Ovary (tissue), 7 donors: ENCODE measurements at regions not wholly inside any gene's neighbourhood (a gene's known extent, or its start where the extent isn't known, plus 50 kb on each side); places are given as distances from the start of the nearest gene placed in this dataset.

Experiments
- DNase-seq, 5 donors: peaks; one replicate each; pipeline ENCODE4 v3.0.0-alpha.2; 2019 to 2020
- H3K27ac ChIP-seq, 2 donors: fragments of 200-600 bp; one replicate each; pipeline versions ENCODE4 v1.5.1 to v1.8.0; 2019 to 2022
- H3K27me3 ChIP-seq: fragments of 200-600 bp; one replicate; pipeline ENCODE4 v1.8.0; 2022
- H3K36me3 ChIP-seq: fragments of 200-600 bp; sonication (generic); one replicate; pipeline ENCODE4 v1.5.1; 2019
- H3K4me1 ChIP-seq: one replicate; pipeline ENCODE4 v1.8.1; 2013; ENCODE audit warnings: mild to moderate bottlenecking, moderate library complexity; ENCODE audit not compliant: insufficient read depth
- H3K4me3 ChIP-seq: fragments of 200-600 bp; sonication (generic); one replicate; pipeline ENCODE4 v1.5.1; 2017
- H3K9me3 ChIP-seq, 2 donors: fragments of 200-600 bp in 1 of 2; sonication (generic) in 1 of 2; one replicate each; pipeline versions ENCODE4 v1.5.1 to v1.8.1; 2013 to 2019; ENCODE audit warnings: mild to moderate bottlenecking in 1 of 2, moderate library complexity in 1 of 2
- EP300 ChIP-seq: sonication (generic); formaldehyde crosslinking; IDR thresholded peaks from one replicate; pipeline ENCODE4 v1.6.1; 2017; ENCODE audit warnings: antibody characterized with exemption
- POLR2A ChIP-seq: fragments of 450-650 bp; IDR thresholded peaks from one replicate; pipeline ENCODE4 v1.6.1; 2017; ENCODE audit warnings: antibody characterized with exemption, mild to moderate bottlenecking, moderate library complexity
- WGBS, 3 donors: extraction: QIAGEN DNeasy Blood & Tissue Kit in 1 of 3; methylation state at CpG; one replicate each; pipeline versions ENCODE4 v1.1.5 to v1.1.7; 2013 to 2017; 5-methylcytosine and 5-hydroxymethylcytosine counted together
- intact Hi-C, 4 donors: fragments of 100-400 bp; cut with DNase I; formaldehyde crosslinking; loops; one replicate each; pipeline versions ENCODE4 v1.11.0 to v1.15.1; 2022 to 2023
- TF ChIP-seq, protein P1 (sequence below), 3 donors: fragments of 450-650 bp in 2 of 3; fragments of 200-600 bp in 1 of 3; IDR thresholded peaks; one replicate each; pipeline versions ENCODE4 v1.5.1 to v1.8.0; 2016 to 2022; ENCODE audit warnings: antibody characterized with exemption in 3 of 3, mild to moderate bottlenecking in 1 of 3
- donor health status: DM: no; HTN: no; CAD: no; lungs with moderate emphysema.
- donor health status: DM: no; HTN: no; CAD: no.
- donor health status: Bipolar disorder and iron deficiency.
- donor health status: DM: no; HTN: no; CAD: no.
- donor health status: DM: yes; HTN: yes; CAD: no.

DNA sequence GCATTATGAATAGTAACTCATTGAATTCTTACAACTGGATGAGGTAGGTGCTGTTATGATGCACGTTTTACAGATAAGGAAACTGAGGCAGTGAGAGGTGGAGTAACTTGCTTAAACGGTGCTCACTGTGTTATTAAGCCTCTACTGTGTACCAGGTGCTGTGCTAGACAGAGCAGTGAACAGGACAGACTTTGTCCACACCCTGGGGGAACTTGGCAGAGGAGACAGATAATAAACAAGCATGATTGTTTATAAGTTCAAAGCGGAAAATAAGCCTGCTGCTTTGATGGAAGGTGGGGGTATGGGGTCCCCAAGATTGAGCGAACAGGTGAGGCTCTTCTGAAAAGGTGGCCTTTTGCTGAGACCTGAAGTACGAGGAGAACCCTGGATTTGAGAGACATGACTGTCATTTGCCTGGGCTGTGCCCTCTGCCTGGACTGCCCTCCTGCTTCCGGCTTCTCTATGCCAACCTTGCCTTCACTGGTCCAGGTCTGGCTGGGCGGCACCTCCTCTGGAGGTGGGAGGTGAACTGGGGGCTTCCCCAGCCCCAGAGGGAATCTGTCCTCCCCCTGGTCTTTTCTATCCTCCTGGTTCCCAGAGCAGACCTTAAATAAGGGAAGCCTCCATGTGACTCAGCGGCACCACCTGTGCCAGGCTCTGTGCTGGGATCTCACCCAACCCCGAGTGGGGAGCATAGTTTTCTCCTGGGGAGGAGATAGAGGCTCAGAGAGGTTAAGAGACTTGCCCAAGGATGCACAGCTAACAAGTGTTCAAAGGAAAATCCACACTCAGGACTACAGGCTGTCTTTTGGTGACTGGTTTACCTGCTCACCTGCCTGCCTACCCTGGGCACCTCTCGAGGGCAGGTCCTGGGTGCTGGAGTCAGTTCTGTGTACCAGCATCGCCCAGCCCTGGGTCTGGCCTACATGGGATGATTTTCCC, 59.1 kb downstream of the CEBPB start:
- DNase-seq = no peak
- no peaks in the 10 kb centered on the region for H3K36me3 ChIP-seq
- TF ChIP-seq EP300 = no peak
- TF ChIP-seq POLR2A = no peak
- TF ChIP-seq, protein P1, sequence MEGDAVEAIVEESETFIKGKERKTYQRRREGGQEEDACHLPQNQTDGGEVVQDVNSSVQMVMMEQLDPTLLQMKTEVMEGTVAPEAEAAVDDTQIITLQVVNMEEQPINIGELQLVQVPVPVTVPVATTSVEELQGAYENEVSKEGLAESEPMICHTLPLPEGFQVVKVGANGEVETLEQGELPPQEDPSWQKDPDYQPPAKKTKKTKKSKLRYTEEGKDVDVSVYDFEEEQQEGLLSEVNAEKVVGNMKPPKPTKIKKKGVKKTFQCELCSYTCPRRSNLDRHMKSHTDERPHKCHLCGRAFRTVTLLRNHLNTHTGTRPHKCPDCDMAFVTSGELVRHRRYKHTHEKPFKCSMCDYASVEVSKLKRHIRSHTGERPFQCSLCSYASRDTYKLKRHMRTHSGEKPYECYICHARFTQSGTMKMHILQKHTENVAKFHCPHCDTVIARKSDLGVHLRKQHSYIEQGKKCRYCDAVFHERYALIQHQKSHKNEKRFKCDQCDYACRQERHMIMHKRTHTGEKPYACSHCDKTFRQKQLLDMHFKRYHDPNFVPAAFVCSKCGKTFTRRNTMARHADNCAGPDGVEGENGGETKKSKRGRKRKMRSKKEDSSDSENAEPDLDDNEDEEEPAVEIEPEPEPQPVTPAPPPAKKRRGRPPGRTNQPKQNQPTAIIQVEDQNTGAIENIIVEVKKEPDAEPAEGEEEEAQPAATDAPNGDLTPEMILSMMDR (IDR thresholded peaks at IDR 0.05) = no peak
- H3K4me3 ChIP-seq = no peak overlapping the region
- H3K9me3 ChIP-seq = no peaks in the 10 kb centered on the region
- no peak overlapping the region for H3K27ac ChIP-seq
- intact Hi-C loops = no loop called here
- no peaks in the 10 kb centered on the region for H3K27me3 ChIP-seq
- 73 to 79% (median 76%) methylated on average over 11 of the region's 11 CpGs for WGBS, 3 donors
- no peaks in the 10 kb centered on the region for H3K4me1 ChIP-seq

DNA sequence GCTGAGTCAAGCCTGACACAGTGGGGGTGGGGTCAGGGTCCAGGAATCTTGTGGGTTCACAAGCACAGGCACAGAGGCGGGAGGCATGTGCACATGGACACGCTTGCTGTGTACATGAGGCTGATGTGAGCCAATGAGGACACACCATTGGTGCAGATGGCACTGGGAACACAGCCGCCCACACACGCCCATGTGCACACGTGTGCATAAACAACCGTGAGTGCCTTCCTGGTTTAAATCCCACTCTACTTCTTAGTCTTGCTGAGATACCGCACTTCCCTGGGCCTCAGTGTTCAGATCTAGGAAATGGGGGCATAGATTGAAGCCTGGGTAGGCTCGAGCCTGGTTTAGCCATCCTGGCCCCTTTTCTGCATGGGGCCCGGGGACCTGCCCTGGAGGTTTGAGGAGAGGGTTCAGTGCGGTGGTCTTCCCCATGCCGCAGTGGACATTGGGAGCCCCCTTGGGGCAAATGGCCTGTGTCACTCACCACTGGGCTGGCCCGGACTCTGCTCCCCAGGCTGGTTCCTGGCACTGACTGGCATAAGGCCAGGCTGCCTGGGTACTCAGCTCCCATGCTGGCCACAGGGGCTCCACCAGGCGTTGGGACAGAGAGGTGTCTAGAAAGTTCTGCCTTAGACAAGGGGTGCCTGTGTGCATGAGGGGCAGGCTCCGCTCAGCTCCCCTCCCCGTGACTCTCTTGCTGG, 60.2 kb downstream of the CEBPB start:
- intact Hi-C loops = no loop called here
- no peaks in the 10 kb centered on the region for H3K9me3 ChIP-seq
- no peak for DNase-seq
- TF ChIP-seq POLR2A (no peak), EP300 (no peak)
- TF ChIP-seq, protein P1 (IDR thresholded peaks at IDR 0.05) = no peak
- no peak overlapping the region for H3K27ac ChIP-seq
- 88 to 93% (median 90%) methylated on average over 11 to 15 of the region's 15 CpGs for WGBS, 3 donors
- H3K4me3 ChIP-seq = no peak overlapping the region
- H3K4me1 ChIP-seq = no peaks in the 10 kb centered on the region
- no peaks in the 10 kb centered on the region for H3K36me3 ChIP-seq
- H3K27me3 ChIP-seq = no peaks in the 10 kb centered on the region

DNA sequence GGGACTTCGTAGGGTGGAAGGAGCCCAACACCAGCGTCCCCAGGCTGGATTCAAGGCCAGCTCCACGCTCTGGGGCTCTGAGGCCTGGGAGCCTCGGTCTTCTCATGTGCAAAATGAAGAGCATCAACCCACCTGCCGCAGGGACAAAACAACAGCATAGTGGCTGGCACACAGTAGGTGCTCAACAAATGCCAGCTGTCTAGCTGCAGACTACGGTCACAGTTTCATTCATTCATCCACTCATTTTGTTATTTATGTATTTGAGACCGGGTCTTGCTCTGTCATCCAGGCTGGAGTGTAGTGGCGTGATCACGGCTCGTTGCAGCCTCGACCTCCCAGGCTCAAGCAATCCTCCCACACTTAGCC, 60.7 kb downstream of the CEBPB start:
- TF ChIP-seq, protein P1 (IDR thresholded peaks at IDR 0.05) = no peak
- TF ChIP-seq POLR2A (no peak), EP300 (no peak)
- WGBS, 3 donors = 86 to 91% (median 90%) methylated on average over 9 to 11 of the region's 11 CpGs

DNA sequence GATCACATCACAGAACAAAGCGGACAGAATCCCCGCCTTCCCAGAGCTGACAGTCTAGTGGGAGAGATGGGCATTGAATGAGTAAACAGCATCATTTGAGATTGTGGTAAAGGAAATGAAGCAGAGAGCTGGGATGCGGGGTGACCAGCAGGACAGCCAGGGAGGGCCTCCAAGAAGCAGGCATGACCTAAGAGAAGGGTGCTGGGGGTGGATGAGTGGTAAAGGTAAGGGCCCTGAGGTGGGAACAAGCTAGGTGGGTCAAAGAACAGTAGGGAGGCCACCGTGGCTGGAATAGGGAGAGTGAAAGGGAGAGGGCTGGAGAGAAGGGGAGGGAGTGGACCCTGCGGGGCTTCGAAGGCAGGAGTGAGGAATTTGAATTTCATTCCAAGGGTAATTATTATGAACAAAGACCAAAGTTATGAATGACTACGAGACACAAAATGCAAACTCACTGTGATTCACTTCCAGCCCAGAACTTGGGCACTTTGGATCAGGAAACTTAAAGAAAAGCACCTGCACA, 61.4 kb downstream of the CEBPB start:
- Histone ChIP-seq H3K4me3 (no peak overlapping the region), H3K36me3 (no peaks in the 10 kb centered on the region), H3K27me3 (no peaks in the 10 kb centered on the region), H3K9me3 (no peaks in the 10 kb centered on the region), H3K27ac (no peak overlapping the region), H3K4me1 (no peaks in the 10 kb centered on the region)
- WGBS, 3 donors = 53 to 61% (median 60%) methylated on average over 7 of the region's 7 CpGs
- TF ChIP-seq, protein P1 (IDR thresholded peaks at IDR 0.05) = no peak
- TF ChIP-seq EP300 = no peak
- TF ChIP-seq POLR2A = no peak
- no peak for DNase-seq
- intact Hi-C loops = no loop called here

More for the DNA sequence above, 60.7 kb downstream of the CEBPB start:
- H3K4me1 ChIP-seq = no peaks in the 10 kb centered on the region
- H3K36me3 ChIP-seq = no peaks in the 10 kb centered on the region
- no peaks in the 10 kb centered on the region for H3K9me3 ChIP-seq
- DNase-seq = no peak
- intact Hi-C loops = no loop called here
- no peaks in the 10 kb centered on the region for H3K27me3 ChIP-seq
- no peak overlapping the region for H3K27ac ChIP-seq
- no peak overlapping the region for H3K4me3 ChIP-seq
